GM18519 (cell line): ENCODE measurements at regions not wholly inside any gene's neighbourhood (a gene's known extent, or its start where the extent isn't known, plus 50 kb on each side); places are given as distances from the start of the nearest gene placed in this dataset.

Experiments
- ATAC-seq: cut with Tn5 transposase; IDR thresholded peaks from one replicate; pipeline ENCODE4 v1.9.1; 2021; ENCODE audit warnings: mild to moderate bottlenecking, moderate library complexity; ENCODE audit not compliant: unreplicated experiment, low FRiP score

DNA sequence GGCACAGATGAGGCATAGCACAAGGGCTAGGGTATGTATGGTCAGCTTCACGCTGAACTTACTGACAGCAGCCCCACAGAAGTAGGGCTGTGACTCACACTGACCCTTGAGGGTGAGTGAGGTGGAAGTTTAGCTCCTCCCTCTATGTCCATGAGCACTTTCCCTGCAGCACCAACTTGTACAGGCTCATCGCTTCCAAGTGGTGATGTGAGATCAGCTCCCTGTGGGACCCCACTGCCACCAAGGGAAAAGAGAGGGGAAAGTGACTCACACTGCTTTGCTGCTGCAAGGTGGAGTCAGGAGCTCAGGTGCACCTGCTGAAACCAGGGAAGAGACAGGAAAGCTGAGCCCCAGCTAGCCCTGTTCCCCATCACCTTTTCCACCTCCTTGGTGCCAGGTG is 91.5 kb downstream of the TEX51 start:
- no peak for ATAC-seq

DNA sequence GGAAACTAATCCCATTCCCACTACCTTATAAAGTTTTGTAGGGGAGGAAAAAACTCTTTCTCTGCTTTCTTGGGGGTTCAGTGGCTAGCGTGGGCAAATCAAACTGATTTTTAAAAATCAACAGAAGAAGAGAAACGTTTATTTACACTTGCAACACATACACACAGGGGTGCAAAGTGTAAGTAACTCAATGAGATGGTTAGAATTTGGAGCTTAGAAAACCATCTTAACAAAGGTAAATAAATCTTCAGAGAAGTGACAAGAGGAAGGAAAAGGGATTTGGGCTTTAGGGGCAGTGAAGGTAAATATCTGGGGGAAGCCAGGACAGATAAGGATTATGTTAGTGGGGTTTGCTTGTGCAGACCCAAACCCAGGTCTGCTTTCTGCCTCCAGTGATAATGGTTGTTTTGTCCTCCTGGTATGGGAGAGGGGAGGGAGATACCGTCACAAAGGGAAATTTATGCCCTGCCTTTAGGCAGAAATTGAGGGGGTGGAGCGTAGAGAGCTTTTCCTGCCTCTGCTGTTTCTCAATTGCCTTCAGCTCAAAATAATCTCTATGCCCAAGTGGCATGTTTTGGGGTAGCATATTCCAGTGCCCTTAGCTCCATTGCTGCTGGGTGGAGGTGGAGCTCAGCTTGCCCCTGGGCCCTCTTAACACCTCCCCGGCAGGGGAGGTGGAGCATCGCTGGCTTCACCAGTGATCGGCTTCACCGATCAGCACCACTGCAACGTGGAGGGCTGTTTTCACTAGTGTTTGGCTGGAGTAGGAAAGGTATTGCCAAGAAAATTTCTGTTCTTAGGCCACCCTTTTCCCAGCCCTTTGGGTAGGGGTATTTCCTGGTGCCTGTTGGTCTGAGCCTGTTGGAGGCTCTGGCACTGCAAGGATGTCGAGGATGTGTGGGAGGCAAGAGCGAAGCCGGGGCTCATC is 92.2 kb downstream of the TEX51 start:
- ATAC-seq, result no peak

DNA sequence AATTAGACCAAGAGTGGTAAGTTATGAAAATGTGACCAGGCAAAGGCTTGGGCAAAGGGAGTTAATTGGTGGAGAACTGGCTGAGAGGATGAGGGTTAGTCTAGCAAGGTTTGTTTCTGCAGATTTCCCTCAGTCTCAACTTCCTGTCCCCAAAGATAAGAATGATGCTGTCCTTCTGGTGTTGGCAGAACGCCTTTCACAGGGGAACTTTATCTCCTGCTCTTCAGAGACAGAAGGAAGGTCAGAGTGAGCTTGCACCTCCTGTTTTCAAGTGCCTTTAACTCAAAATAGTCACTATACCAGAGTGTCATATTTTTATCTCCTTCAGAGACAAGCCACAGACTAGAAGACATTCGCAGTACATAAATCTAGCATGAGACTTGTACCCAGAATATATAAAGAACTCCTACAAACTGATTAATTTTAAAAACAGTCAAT is 95.7 kb downstream of the TEX51 start:
- no peak for ATAC-seq

DNA sequence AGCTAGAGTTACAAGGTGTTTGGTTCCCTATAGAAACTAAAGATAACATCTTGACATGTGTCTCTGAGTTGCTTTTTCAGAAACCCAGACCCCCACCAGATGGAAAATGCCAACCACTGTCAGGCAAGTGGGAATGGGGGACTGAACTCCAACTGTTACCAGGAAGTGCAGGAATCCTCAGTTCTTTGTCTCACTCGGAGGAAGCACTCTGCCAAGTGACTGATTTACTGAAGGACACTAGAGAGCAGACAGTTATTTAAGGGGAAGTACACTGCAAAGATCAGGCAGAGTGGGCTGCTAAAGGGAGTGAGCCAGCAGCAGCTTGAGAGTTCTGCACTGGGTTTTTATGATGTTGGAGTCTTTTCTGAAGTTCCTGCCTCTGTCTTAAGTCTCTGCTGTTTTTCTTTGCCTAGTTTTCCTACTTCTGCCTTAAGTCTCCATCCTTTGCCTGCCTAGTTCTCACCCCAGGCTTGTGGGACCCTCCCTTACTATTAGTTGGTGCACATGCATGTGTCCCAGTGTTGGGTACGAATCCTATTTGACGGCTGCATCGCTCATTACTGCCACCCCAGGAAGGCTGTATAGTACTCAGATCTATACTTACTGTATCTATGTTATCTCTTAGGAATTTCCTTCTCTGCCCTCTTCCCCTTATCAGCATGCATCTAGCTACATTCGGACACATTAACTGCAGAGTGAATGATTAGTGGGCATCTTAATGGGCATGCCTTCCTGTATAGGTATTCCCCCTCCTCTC is 97.1 kb downstream of the TEX51 start:
- ATAC-seq, result no peak

DNA sequence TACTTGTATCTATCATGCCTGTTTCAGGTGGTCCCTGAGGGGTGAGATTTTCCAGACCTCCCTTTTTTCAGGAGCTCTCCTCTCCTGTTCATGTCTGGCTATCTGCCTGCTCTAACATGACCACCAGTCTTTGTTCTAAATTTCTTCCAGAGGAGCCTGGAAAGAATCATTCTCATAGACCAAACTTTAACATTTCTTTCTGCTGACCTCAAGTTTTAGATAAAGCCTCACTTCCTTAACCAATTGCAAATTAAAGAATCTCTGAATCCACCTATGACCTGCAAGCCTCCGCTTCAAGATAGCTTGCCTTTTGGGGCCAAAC is 97.6 kb downstream of the TEX51 start:
- no peak for ATAC-seq
